ENCODE measurements at regions not wholly inside any gene's neighbourhood (a gene's known extent, or its start where the extent isn't known, plus 50 kb on each side); places are given as distances from the start of the nearest gene placed in this dataset.

- H3K4me2 ChIP-seq (ENCODE audit: insufficient read depth, low read length) = no peak overlapping the region
- H4K20me1 ChIP-seq (replicated peaks; ENCODE audit: control insufficient read depth, extremely low read depth, insufficient read depth, low read length) = no peaks in the 10 kb centered on the region
- no peak overlapping the region for H3K27ac ChIP-seq (ENCODE audit: insufficient read depth, low read depth, low read length)
- H3K4me3 ChIP-seq (replicated peaks in 1 of 3; ENCODE audit: insufficient read depth in 1 of 3, low read depth in 1 of 3, low read length in 3 of 3) = no peak overlapping the region
- DNase-seq (ENCODE audit: low read depth, low spot score) = no peak
- ChIA-PET POLR2A (no interaction called here), CTCF (interaction anchor here (0.9 kb wide), 1 partner anchor 345 kb away, joined by 3 read pairs; no protein-coding TSS in a partner anchor)
- no peak for TF ChIP-seq GATA2 (IDR thresholded peaks at IDR 0.05; ENCODE audit: insufficient read depth, insufficient read length, low read depth, low read length)
- no peak for TF ChIP-seq MYC (IDR thresholded peaks at IDR 0.05; ENCODE audit: low read depth, low read length)
- TF ChIP-seq POLR2A (IDR thresholded peaks at IDR 0.05; ENCODE audit: low read depth, low read length) = no peak
- TF ChIP-seq EZH2 (IDR thresholded peaks at IDR 0.05; ENCODE audit: borderline replicate concordance, low read depth, low read length, severe bottlenecking) = no peak
- TF ChIP-seq CTCF (IDR thresholded peaks at IDR 0.05; ENCODE audit: extremely low read depth in 1 of 2, insufficient read depth in 1 of 2, low read depth in 1 of 2, low read length in 2 of 2) = no peak
- TF ChIP-seq POLR2AphosphoS5 (IDR thresholded peaks at IDR 0.05; ENCODE audit: insufficient read depth, low read depth, low read length) = no peak
- no peak for TF ChIP-seq JUN (IDR thresholded peaks at IDR 0.05; ENCODE audit: borderline replicate concordance, insufficient read depth, insufficient read length, low read depth)
- TF ChIP-seq FOS (IDR thresholded peaks at IDR 0.05; ENCODE audit: borderline replicate concordance, insufficient read depth, low read length) = no peak
- no peak for TF ChIP-seq MAX (IDR thresholded peaks at IDR 0.05; ENCODE audit: insufficient read depth, insufficient read length)
- H3K9me3 ChIP-seq (replicated peaks; ENCODE audit: control insufficient read depth, insufficient read depth, low read length) = no peaks in the 10 kb centered on the region
- H3K9me1 ChIP-seq (replicated peaks; ENCODE audit: control insufficient read depth, extremely low read depth, insufficient read depth, low read length) = no peaks in the 10 kb centered on the region
- H3K27me3 ChIP-seq (ENCODE audit: control insufficient read depth in 2 of 2, insufficient read depth in 2 of 2, low read length in 2 of 2) = peaks cover 5 to 7% of the 10 kb centered on the region in 2 experiments
- H3K9ac ChIP-seq (replicated peaks; ENCODE audit: extremely low read depth, insufficient read depth, low read length) = no peak overlapping the region
- BruUV-seq (replicated peaks) = no TSS peak
- intact Hi-C loops (cut with micrococcal nuclease) = no loop called here
- no peak for FAIRE-seq
- H3K4me1 ChIP-seq (ENCODE audit: control insufficient read depth, extremely low read depth, insufficient read depth, low read length) = no peaks in the 10 kb centered on the region
- dilution Hi-C loops (cut with MboI; ENCODE audit: extremely low pct_ligation_motif_present, low sequenced_read_pairs) = no loop called here
- H3K79me2 ChIP-seq (ENCODE audit: control insufficient read depth, insufficient read depth, low read length) = no peaks in the 10 kb centered on the region
- no peak overlapping the region for H2AFZ ChIP-seq (ENCODE audit: low read depth, low read length)
- H3K36me3 ChIP-seq (ENCODE audit: control insufficient read depth in 2 of 2, extremely low read depth in 1 of 2, insufficient read depth in 2 of 2, low read length in 2 of 2) = no peaks in the 10 kb centered on the region
Observed at GRCh38 chr1:96580920-96581319, 140.7 kb upstream of the PTBP2 start.

Data from endothelial cell of umbilical vein (primary cell).